ENCODE measurements at regions not wholly inside any gene's neighbourhood (a gene's known extent, or its start where the extent isn't known, plus 50 kb on each side); places are given as distances from the start of the nearest gene placed in this dataset. TPM values are rescaled to one million over a fixed set of nuclear protein-coding genes. Genes with fewer than 3 reads are reported as not detected.
"Not testable (repeated sequence)": the region's sequence is repeated elsewhere in the genome, so short reads cannot be mapped to it uniquely, and the experiment has no call there.

DNA sequence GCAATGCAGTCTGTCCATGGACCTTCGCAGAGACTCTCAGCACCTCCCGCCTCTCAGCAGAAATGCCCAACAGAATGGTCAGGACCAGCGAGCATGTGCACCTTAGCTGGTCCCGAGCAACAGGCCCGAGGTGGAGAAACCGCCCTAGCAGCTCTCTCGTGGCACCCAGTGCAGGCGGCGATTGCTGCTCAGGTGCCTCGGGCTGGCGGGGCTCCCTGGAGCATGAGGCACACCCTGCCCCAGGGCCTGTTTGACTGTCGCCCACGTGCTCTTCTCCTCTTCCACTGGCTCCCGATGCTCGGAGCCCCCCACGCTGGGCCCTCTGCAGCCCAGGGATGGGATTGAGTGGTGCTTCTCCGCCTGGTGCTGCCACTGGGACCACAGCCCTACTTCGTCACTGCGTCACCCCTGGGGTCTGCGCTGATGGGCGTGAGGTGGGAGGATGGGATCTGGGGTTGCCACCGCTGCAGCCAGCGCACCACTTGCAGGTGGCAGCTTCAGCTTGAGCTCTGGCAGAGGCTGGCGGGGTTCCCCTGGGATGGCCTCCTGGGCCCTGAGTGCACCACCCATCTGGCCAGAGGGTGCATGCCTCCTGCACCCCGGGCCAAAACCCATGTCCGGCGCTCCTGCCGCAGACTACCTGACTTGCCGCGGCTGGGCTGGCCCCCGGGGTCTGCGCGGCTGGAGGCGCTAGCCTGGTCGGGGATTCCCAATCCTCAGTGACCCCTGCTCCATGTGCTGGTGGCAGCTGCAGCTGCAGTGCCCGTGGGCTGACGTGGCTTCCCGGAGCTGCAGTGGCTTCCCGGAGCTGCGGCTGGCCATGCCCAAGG lies 244.2 kb downstream of the FOXD4L6 start:
- H3K9me3 Mint-ChIP-seq: peaks cover 99% of the 10 kb centered on the region
- Histone ChIP-seq H3K4me1 (ENCODE audit: control insufficient read depth, insufficient read depth, low read length) (no peaks in the 10 kb centered on the region), H3K27me3 (ENCODE audit: control insufficient read depth, insufficient read depth, low read length, poor library complexity, severe bottlenecking) (peaks cover 20% of the 10 kb centered on the region), H3K9ac (ENCODE audit: extremely low read depth, low read length, poor library complexity, severe bottlenecking) (no peak overlapping the region), H3K36me3 (ENCODE audit: control insufficient read depth, insufficient read depth, low read length) (no peaks in the 10 kb centered on the region), H3K27ac (ENCODE audit: low read depth, low read length) (no peak overlapping the region), H3K4me3 (ENCODE audit: low read length) (no peak overlapping the region), H3K9me3 (ENCODE audit: control insufficient read depth, low read length) (peaks cover 44% of the 10 kb centered on the region)
- no peak overlapping the region for H3K4me3 Mint-ChIP-seq
- H3K27me3 Mint-ChIP-seq (ENCODE audit: insufficient read depth): peaks cover 91% of the 10 kb centered on the region
- TF ChIP-seq CTCF (conservative IDR thresholded peaks at IDR 0.05): no peak
- DNase-seq: no peak
- H3K4me1 Mint-ChIP-seq: no peaks in the 10 kb centered on the region
- WGBS, 2 experiments (ENCODE audit: insufficient coverage in 1 of 2, insufficient read length in 1 of 2): 91 to 93% methylated on average over 36 to 40 of the region's 40 CpGs
- peaks cover 9% of the 10 kb centered on the region for H3K36me3 Mint-ChIP-seq (ENCODE audit: low read depth)
- no peak overlapping the region for H3K27ac Mint-ChIP-seq

GRCh38 chr9:40883423-40884071 lies 244.9 kb downstream of the FOXD4L6 start:
- not testable (repeated sequence) for DNase-seq; H3K4me1 Mint-ChIP-seq; H3K4me3 ChIP-seq (ENCODE audit: low read length); H3K27ac ChIP-seq (ENCODE audit: low read depth, low read length); H3K9ac ChIP-seq (ENCODE audit: extremely low read depth, low read length, poor library complexity, severe bottlenecking); H3K4me1 ChIP-seq (ENCODE audit: control insufficient read depth, insufficient read depth, low read length); H3K4me3 Mint-ChIP-seq; H3K27ac Mint-ChIP-seq; H3K36me3 Mint-ChIP-seq (ENCODE audit: low read depth); H3K36me3 ChIP-seq (ENCODE audit: control insufficient read depth, insufficient read depth, low read length)
- peaks cover 99% of the 10 kb centered on the region for H3K9me3 Mint-ChIP-seq
- peaks cover 84% of the 10 kb centered on the region for H3K27me3 Mint-ChIP-seq (ENCODE audit: insufficient read depth)
- 91 to 96% methylated on average over 19 to 20 of the region's 20 CpGs for WGBS, 2 experiments (ENCODE audit: insufficient coverage in 1 of 2, insufficient read length in 1 of 2)
- H3K9me3 ChIP-seq (ENCODE audit: control insufficient read depth, low read length): peaks cover 44% of the 10 kb centered on the region
- peaks cover 20% of the 10 kb centered on the region for H3K27me3 ChIP-seq (ENCODE audit: control insufficient read depth, insufficient read depth, low read length, poor library complexity, severe bottlenecking)

GRCh38 chr9:40873753-40874295 lies 254.7 kb downstream of the FOXD4L6 start:
- not testable (repeated sequence) for H3K4me1 ChIP-seq (ENCODE audit: control insufficient read depth, insufficient read depth, low read length); H3K27ac Mint-ChIP-seq; H3K9ac ChIP-seq (ENCODE audit: extremely low read depth, low read length, poor library complexity, severe bottlenecking); H3K36me3 Mint-ChIP-seq (ENCODE audit: low read depth); H3K4me3 ChIP-seq (ENCODE audit: low read length); H3K4me1 Mint-ChIP-seq; H3K36me3 ChIP-seq (ENCODE audit: control insufficient read depth, insufficient read depth, low read length); H3K27ac ChIP-seq (ENCODE audit: low read depth, low read length); H3K4me3 Mint-ChIP-seq
- Mint-ChIP-seq H3K9me3 (peaks cover 80% of the 10 kb centered on the region), H3K27me3 (ENCODE audit: insufficient read depth) (peaks cover 72% of the 10 kb centered on the region)
- Histone ChIP-seq H3K27me3 (ENCODE audit: control insufficient read depth, insufficient read depth, low read length, poor library complexity, severe bottlenecking) (peaks cover 17% of the 10 kb centered on the region), H3K9me3 (ENCODE audit: control insufficient read depth, low read length) (peaks cover 35% of the 10 kb centered on the region)
- 66 to 73% methylated on average over 10 to 13 of the region's 13 CpGs for WGBS, 2 experiments (ENCODE audit: insufficient coverage in 1 of 2, insufficient read length in 1 of 2)
- DNase-seq: peak; percentile 63

- H3K27ac Mint-ChIP-seq: not testable (repeated sequence)
Measured at GRCh38 chr9:40868437-40868836, 260.0 kb downstream of the FOXD4L6 start.

More at GRCh38 chr9:40868437-40868836, 260.0 kb downstream of the FOXD4L6 start:
- H3K4me3 Mint-ChIP-seq; H3K4me3 ChIP-seq (ENCODE audit: low read length); H3K4me1 Mint-ChIP-seq; H3K9ac ChIP-seq (ENCODE audit: extremely low read depth, low read length, poor library complexity, severe bottlenecking); DNase-seq; H3K4me1 ChIP-seq (ENCODE audit: control insufficient read depth, insufficient read depth, low read length); H3K27ac ChIP-seq (ENCODE audit: low read depth, low read length); H3K36me3 Mint-ChIP-seq (ENCODE audit: low read depth); H3K36me3 ChIP-seq (ENCODE audit: control insufficient read depth, insufficient read depth, low read length): not testable (repeated sequence)
- Mint-ChIP-seq H3K27me3 (ENCODE audit: insufficient read depth) (peaks cover 60% of the 10 kb centered on the region), H3K9me3 (peaks cover 60% of the 10 kb centered on the region)
- WGBS, 2 experiments (ENCODE audit: insufficient coverage in 1 of 2, insufficient read length in 1 of 2): 84 to 89% methylated on average over 4 of the region's 4 CpGs
- H3K27me3 ChIP-seq (ENCODE audit: control insufficient read depth, insufficient read depth, low read length, poor library complexity, severe bottlenecking): peaks cover 21% of the 10 kb centered on the region
- peaks cover 28% of the 10 kb centered on the region for H3K9me3 ChIP-seq (ENCODE audit: control insufficient read depth, low read length)

Small RNA genes in the stretch of these regions (microRNA-seq; reads per million reads assigned to microRNA genes)
- not detected for gene MIR1299 (ENCODE audit: borderline microRNAs expressed)
